ENCODE measurements at regions not wholly inside any gene's neighbourhood (a gene's known extent, or its start where the extent isn't known, plus 50 kb on each side); places are given as distances from the start of the nearest gene placed in this dataset.

DNA sequence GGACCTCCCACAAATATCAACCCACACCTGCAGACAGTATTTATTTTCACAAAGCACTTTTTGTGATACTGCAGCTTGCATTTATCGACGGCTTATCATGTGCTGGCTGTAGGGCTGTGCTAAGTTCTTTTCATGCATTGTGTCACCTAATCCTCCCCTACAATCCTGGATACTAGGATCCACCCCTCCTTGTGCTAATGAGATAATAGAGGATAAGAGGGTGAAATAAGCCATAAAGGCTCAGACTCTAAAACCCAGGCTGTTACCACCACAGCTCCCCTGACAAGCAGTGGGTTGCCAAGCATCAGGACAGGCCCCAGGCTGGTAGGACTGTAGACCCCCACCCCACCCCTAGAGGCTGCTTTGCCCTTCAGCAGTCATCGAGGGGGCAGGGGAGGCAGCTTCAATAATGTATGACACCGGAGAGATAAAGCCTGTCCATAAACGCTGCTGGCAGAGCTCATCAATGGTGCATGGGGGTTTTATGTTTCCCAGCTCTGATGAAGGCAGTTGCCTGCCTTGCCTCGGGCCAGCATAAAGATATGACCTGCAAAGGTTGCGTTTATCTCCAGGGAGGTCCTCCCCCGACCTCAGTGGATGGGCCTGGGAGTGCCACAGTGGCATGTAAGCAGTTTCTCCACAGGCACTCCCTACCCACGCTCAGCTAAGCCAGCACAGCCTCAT lies 73.9 kb upstream of the C16orf82 start:
- peak; percentile 96 for DNase-seq

DNA sequence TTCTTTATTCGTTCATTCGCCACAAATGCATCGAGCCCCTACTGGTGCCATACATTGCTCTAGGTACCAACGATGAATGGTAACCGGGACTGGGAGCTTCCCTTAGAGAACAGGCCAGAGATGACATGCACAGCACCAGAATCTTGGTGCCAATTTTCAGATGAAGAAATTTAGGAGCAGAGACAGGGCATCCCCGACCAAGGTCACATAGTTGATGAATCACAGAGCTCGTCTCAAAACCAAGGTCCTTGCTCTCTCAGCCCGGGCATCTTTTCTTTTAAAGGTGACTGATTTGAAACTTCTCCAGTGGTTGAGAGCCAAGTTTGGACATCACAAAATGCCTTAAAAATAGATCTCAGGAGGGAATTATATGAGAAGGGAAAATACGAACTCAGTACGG lies 73.2 kb upstream of the C16orf82 start:
- no peak for DNase-seq

DNA sequence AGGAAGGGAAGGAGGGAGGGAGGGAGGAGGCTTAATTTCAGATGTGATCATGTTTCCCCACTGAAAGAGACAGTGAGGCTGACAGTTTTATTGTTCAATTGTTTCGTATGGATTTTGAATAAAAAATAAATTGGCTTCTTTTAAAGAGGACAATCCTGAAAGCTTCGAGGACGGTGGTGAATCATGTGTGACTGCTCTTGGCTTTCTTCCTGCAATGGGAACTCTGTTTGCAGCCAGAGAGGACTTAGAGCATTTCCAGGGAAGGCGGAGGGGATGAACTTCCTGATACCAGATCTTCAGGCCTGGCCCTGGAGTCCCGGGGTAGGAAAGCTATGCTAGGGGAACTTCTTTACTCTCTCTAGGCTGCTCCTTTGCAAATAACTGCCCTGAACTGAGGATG lies 72.8 kb upstream of the C16orf82 start:
- DNase-seq = no peak

DNA sequence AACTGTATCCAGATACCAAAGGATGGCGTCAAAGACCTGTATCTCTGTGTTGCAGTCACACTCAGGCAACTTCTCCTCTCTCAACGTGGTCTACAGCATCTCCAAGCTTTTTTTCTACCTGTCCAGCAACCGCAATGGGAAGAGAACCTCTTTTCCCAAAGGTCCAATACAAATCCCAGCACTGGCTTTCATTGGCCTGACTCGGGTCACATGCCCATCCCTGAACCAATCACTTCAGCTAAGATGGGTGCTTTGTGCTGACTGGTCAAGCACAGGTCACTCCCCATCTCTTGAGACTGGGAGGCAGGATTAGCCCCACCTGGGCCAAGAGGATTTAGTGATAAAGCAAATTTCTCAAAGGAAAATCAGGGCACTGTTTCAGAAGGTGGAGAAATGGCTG lies 71.2 kb upstream of the C16orf82 start:
- DNase-seq = no peak

DNA sequence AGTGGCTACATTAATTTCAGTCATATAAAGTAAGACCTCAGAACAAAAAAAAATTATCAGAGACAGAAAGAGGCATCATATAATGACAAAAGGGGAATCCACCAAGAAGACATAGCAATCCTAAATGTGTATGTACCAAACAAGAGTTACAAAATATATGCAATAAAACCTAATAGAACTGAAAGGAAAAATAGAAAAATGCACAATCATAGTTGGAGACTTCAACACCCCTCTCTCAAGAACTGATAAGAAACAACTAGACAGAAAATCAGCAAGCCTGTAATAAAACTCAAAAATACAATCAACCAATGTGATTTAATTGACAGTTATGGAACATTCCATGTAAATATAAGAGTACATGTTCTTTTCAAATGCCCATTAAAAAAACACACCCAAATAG lies 61.3 kb upstream of the C16orf82 start:
- no peak for DNase-seq
